ENCODE measurements at regions not wholly inside any gene's neighbourhood (a gene's known extent, or its start where the extent isn't known, plus 50 kb on each side); places are given as distances from the start of the nearest gene placed in this dataset.

- DNase-seq (ENCODE audit: low spot score): no peak
Measured at GRCh38 chr9:117858561-117858960, 154.4 kb downstream of the TLR4 start.

DNA sequence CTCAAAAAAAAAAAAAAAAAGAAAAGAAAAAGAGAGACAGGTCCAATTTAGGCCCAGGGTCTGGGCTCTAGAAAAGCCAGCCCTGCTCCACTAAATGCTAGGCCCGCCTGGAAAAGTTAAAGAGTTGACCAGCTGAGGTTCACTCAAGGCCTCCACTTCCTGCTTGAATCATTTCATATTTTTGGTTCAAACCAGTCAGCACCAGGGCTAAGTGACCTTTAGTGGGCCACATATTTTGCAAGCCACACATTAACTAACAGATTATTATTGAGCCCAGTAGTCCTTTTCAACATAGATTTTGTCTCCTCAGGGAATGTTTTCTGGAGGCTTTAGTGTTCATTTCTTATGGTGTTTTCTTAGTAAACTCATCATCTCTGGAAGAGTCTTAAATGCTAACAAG lies 156.6 kb downstream of the TLR4 start:
- no peak for DNase-seq (ENCODE audit: low spot score)

DNA sequence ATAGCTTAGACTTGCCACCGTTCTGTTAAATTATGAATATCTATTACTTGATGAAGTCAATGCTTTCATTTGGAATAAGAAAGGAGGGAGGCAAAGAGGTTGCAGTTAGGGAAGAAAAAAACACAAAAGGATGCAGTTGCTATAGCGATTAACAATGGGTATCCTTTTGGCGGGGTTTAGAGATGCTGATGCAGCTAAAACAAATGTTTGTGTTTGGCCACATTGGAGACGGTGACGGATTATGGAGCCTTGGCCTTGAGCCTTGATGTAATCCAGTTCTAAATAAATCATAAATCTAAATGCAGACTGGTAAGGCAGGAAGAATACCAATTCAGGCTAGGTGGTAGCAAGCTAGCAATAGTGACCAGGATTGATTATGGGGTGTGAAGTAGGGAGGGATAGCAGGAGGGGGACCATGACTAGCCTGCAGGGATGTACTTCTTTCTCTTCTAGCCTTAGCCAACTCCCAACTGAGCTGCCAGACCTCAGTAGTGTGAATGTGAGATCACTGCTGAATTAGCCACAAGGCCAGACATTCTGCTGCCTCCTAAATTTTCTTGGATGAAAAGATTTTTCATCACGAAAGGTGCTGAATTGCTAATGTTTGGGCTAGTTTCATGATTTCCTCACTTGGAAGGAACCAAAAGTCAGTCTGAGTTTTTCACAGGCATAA lies 160.3 kb downstream of the TLR4 start:
- DNase-seq (ENCODE audit: low spot score): no peak

- no peak for DNase-seq (ENCODE audit: low spot score)
Measured at GRCh38 chr9:117868594-117868993, 164.4 kb downstream of the TLR4 start.

GRCh38 chr9:117869287-117869686 lies 165.1 kb downstream of the TLR4 start:
- DNase-seq (ENCODE audit: low spot score): no peak

GRCh38 chr9:117869712-117870111 lies 165.5 kb downstream of the TLR4 start:
- no peak for DNase-seq (ENCODE audit: low spot score)

DNA sequence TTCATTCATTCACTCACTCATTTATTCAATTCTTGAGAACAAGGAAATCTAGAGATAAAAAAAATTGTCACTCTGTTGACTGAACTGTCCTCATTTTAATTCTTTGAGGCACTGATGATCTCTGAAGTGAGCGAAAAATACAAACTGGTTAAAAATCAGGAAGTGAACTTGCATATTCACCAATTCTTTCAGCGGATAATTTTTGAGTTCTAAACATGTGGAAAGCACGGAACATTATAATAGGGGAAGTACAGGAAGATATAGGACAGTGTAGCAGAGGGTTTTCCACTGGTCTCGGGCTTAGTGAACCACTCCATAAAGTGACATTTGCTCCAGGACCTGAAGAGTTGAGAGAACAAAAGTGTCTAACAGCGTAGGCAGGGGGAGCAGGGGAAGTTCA lies 169.5 kb downstream of the TLR4 start:
- DNase-seq (ENCODE audit: low spot score): no peak

DNA sequence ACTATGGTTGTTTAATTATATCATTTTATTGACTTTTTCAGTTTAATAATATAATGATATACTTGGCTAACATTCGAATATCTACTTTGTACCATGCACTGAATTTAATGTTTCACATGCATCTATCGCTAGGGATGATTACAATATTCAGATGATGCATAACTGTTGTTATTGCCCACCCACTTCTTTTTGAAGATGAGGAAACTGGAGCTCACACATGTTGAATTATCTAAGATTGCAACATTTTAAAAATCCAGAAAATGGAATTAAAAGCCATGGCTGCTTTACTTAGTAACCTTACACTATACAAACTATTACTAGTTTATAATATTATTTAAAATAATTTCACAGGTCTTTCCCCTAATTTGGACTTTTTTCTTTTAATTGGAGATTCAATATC lies 171.7 kb downstream of the TLR4 start:
- no peak for DNase-seq (ENCODE audit: low spot score)

DNA sequence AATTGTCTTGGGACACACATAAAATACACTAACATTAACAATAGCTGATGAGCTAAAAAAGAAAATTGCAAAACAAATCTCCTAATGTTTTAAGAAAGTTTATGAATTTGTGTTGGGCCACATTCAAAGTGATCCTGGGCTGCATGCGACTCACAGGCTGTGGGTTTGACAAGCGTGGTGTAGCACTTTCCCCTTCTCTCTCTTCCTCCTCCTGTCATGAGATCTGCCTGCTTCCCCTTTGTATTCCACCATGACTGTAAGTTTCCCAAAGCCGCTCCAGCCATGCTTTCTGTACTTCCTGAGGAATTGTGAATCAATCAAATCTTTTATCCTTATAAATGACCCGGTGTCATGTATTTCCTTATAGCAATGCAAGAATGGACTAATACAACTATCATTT lies 178.0 kb downstream of the TLR4 start:
- DNase-seq (ENCODE audit: low spot score): no peak

DNA sequence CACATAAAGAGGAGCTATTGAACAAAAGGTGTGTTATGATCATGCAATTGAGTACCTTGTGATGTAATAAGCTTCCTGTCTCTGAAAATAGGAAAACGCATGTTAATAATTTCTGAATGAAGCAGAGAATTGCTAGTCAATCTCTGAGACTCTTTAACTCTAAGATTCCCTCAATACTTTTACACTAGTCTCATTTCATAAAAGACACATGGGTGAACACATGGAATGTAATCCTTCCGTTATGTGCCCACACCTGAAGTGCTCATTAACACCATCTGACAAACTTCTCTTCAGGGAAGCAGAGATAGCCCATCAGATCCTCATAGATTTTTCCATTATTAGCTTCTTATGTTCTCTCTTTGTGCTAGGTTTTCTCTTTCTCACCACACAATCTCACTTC lies 182.4 kb downstream of the TLR4 start:
- DNase-seq (ENCODE audit: low spot score): no peak

- no peak for DNase-seq (ENCODE audit: low spot score)
Measured at GRCh38 chr9:117887383-117887782, 183.2 kb downstream of the TLR4 start.

DNA sequence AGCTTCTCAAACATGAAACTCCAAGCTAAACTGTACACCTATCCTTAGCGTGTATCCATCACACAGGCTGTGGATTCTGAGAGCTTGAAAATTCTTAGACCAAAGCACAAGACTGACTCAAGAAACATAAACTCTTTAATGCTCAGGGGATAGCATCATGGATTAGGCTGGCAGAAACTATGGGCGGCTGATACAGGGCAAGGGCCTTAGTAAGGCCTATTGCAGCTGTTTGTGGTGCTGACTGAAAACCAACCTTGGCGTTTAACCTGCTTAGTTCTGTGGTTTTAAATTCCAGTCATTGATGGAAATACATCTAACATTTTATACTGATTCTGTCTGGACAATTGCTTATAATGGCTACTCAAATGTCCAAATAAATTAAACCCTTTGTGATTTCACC lies 183.7 kb downstream of the TLR4 start:
- no peak for DNase-seq (ENCODE audit: low spot score)

GRCh38 chr9:117903453-117903852 lies 199.2 kb downstream of the TLR4 start:
- DNase-seq (ENCODE audit: low spot score): no peak

- no peak for DNase-seq (ENCODE audit: low spot score)
Measured at GRCh38 chr9:117906763-117907162, 202.6 kb downstream of the TLR4 start.

- no peak for DNase-seq (ENCODE audit: low spot score)
Measured at GRCh38 chr9:117907420-117907819, 203.2 kb downstream of the TLR4 start.

DNA sequence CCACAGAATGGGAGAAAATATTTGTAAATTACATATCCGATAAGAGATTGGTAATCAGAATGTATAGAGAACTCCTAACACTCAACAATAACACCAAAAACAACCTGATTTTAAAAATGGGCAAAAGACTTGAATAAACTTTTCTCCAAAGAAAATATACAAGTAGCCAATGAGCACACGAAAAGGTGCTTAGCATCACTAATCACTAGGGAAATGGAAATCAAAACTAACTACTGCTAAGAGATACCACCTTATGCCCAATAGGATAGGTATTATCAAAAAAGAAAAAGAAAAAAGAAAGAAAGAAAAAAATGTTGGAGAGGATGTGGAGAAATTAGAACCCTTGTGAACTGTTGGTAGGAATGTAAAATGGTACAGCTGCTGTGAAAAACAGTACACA lies 212.1 kb downstream of the TLR4 start:
- no peak for DNase-seq (ENCODE audit: low spot score)

- no peak for DNase-seq (ENCODE audit: low spot score)
Measured at GRCh38 chr9:117917873-117918272, 213.7 kb downstream of the TLR4 start.

DNA sequence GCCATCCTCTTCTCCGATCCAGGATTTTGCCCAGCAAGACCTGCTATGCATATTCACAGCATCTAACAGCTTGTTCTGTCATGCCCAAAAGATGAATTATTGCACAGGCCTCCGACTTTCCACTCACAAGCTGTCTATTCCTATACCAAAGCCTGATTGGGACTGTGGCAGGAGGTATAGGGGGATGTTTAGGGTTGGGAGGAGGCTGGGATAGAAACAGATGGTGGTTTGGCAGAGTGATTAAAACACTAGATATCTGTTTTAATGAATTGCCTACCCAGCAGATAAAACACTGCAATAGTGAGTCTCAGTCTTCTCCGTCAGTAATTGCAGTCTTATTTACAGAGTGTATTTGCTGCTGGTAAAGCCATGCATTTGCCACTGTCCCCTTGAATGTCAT lies 215.3 kb downstream of the TLR4 start:
- no peak for DNase-seq (ENCODE audit: low spot score)

DNA sequence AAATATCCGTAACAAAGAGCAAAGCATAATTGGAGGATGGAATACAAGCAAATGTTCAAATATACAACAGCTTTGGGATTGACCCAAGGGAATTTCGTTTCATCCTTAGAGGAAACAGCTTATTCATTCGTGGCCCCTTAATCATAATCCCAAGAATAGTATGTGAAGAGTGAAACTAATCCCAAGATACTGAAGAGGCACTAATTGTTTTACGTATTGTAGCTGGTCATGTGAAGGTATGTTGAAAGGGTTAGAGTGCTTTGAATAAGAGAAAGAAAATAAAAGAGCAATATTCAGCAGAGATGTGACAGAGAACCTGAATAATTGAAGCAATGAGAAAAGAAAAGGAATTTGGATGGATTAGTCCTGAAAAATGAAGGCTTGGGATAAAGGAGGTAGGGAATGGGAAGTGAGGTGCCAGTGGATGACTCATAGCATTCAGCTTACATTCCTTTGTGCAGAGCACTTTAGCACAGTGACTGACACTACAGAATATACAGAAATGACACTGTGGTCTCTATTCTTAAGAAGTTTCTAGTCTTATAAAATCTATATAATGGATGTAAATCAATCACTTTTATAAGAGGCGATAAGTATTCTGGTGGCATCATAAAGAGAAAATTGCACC lies 221.9 kb downstream of the TLR4 start:
- DNase-seq (ENCODE audit: low spot score): no peak

DNA sequence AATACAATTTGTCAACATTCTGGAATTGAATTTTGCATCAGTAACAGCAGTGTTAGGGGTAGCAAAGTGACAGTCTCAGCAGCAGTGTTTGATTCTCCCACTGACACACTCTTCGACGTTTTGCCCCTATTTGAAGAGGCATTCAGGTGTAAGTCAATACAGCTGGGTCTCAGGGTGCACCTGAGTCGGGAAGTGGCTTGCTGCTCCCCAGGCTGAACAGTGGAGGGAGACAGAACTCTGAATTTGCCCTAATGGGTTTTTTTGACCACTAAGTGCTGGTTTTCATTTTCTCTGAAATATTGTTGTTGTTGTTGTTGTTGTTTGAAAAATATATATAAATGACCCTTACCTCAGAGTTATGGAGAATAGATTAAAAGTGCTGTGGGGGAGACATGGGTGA lies 223.2 kb downstream of the TLR4 start:
- peak; percentile 4 for DNase-seq (ENCODE audit: low spot score)

GRCh38 chr9:117929868-117930267 lies 225.7 kb downstream of the TLR4 start:
- DNase-seq (ENCODE audit: low spot score): no peak

DNA sequence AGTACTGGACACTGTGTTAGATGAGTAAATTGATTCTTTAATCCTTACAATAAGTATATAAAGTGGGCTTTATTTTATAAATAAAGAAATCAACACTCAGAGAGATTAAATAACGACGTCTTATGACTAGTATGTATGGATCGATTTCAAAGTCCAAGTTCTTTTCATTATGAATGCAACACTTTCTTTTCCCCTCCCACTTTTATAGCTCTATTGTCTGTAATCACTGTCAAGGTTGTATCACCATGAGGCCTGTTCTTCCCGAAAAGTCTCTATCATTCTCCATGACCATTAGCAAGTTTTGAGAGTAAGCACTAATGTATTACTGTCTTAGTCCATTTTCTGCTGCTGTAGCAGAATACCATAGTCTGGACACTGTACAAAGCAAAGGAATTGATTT lies 228.4 kb downstream of the TLR4 start:
- DNase-seq (ENCODE audit: low spot score): no peak

DNA sequence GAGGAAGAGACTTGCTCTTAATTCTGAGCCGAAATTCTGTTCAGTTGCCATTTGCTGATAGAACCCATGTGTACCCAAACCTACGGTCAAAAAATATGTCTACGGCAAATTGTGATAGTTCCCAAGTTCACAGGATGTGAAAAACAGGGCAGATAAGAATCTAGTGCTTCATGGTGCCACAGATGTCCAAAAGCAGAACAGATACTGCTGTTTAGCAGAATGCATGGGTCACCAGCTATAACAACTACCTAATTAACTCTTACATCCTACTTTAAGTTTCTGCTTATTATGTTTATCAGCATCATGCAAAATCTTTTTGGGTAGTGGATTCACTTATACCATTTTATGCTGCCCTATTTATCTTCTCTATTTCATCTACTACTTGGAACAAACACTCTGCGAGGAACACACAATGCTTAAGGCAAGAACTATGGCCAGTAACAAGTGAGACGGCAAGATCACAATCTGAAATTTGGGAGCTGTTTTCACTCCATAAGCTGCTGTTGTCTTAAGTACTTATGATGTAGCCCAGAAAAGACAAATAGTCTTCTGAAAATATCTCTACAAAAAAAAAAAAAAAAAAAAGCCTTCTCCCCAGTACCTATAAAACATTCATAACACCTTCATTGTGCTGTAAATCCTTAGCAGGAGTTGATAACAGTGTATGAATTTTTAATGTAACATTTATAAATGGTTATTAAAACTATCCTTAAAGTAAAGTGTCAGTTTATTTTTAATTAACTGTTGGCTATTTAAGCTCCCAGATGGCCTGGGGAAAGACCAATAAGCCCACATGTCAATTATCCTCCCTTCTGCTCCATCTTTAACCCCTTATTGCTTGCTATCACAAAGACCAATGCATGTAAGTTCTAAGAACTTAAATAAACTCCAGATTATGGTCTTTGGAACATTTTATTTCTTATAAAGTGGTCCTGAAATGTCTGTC lies 232.3 kb downstream of the TLR4 start:
- no peak for DNase-seq (ENCODE audit: low spot score)

Measured in HT-29 (cell line).